IMR-90 (cell line): ENCODE measurements at regions not wholly inside any gene's neighbourhood (a gene's known extent, or its start where the extent isn't known, plus 50 kb on each side); places are given as distances from the start of the nearest gene placed in this dataset.

Experiments used
- ATAC-seq: fragments of 200-7000 bp; cut with Tn5 transposase; 2 replicates; pipeline ENCODE4 v1.9.1; 2020; ENCODE audit warnings: low read depth, mild to moderate bottlenecking, moderate library complexity
- BruUV-seq: library from RNA; stranded (reverse); fragments of 400-500 nt; replicated peaks from 2 replicates; lab custom pipeline; 2021; lab: Mats Ljungman, UMichigan
- CTCF ChIA-PET: fragments of 300-600 bp; formaldehyde crosslinking; extraction: SDS; loops from one replicate; lab custom pipeline; 2021; ENCODE audit warnings: antibody characterized with exemption; lab: Yijun Ruan, JAX
- POLR2A ChIA-PET: fragments of 300-600 bp; sonication (Branson Sonifier 250); formaldehyde crosslinking; loops from one replicate; lab custom pipeline; 2022; ENCODE audit warnings: antibody characterized with exemption; ENCODE audit not compliant: unreplicated experiment; lab: Charles Lee
- DNase-seq: peaks from one replicate; pipeline ENCODE4 v3.0.0; 2013
- H2AFZ ChIP-seq: replicated peaks from 2 replicates; pipeline ENCODE3; 2013; ENCODE audit warnings: low read length, mild to moderate bottlenecking; ENCODE audit not compliant: poor library complexity
- H2AK5ac ChIP-seq: 2 replicates; pipeline ENCODE4 v1.6.1; 2013; ENCODE audit warnings: low read depth, low read length, inconsistent platforms
- H2AK9ac ChIP-seq: replicated peaks from 2 replicates; pipeline ENCODE3; 2013; ENCODE audit warnings: mild to moderate bottlenecking, low read depth, low read length, moderate library complexity; ENCODE audit not compliant: poor library complexity
- H2BK120ac ChIP-seq: 2 replicates; pipeline ENCODE4 v1.6.1; 2013; ENCODE audit warnings: low read depth, low read length, inconsistent platforms
- H2BK15ac ChIP-seq: 3 replicates; pipeline ENCODE4 v1.6.1; 2013; ENCODE audit warnings: low read depth, low read length, inconsistent platforms
- H2BK20ac ChIP-seq: 2 replicates; pipeline ENCODE4 v1.6.1; 2013; ENCODE audit warnings: low read depth, mild to moderate bottlenecking, inconsistent platforms, low read length, moderate library complexity
- H2BK5ac ChIP-seq: 2 replicates; pipeline ENCODE4 v1.6.1; 2013; ENCODE audit warnings: mild to moderate bottlenecking, low read depth, low read length, inconsistent platforms; ENCODE audit not compliant: poor library complexity, severe bottlenecking
- H3K14ac ChIP-seq: replicated peaks from 2 replicates; pipeline ENCODE4 v1.6.1; 2013; ENCODE audit warnings: low read depth, low read length, inconsistent platforms
- H3K18ac ChIP-seq: 2 replicates; pipeline ENCODE4 v1.6.1; 2013; ENCODE audit warnings: low read depth, low read length, control low read depth
- H3K23ac ChIP-seq: 2 replicates; pipeline ENCODE4 v1.6.1; 2013; ENCODE audit warnings: low read depth, low read length, inconsistent platforms
- H3K27ac ChIP-seq: 2 replicates; pipeline ENCODE4 v1.5.1; 2013; ENCODE audit warnings: mild to moderate bottlenecking, control low read depth, low read length; ENCODE audit not compliant: insufficient read depth
- H3K27me3 ChIP-seq: 2 replicates; pipeline ENCODE4 v1.6.1; 2013; ENCODE audit warnings: low read length; ENCODE audit not compliant: control insufficient read depth, insufficient read depth
- H3K36me3 ChIP-seq: 2 replicates; pipeline ENCODE4 v1.6.1; 2013; ENCODE audit warnings: low read length, mixed read lengths; ENCODE audit not compliant: control insufficient read depth, insufficient read depth
- H3K4ac ChIP-seq: 2 replicates; pipeline ENCODE4 v1.6.1; 2013; ENCODE audit warnings: low read depth, low read length, inconsistent platforms
- H3K4me1 ChIP-seq: 2 replicates; pipeline ENCODE4 v1.6.1; 2013; ENCODE audit warnings: low read length, mixed read lengths; ENCODE audit not compliant: control insufficient read depth, insufficient read depth
- H3K4me2 ChIP-seq: 2 replicates; pipeline ENCODE4 v1.6.1; 2013; ENCODE audit warnings: low read depth, mild to moderate bottlenecking, control low read depth, low read length, moderate library complexity
- H3K4me3 ChIP-seq: 2 replicates; pipeline ENCODE4 v1.5.1; 2013; ENCODE audit warnings: low read depth, mild to moderate bottlenecking, control low read depth, low read length, moderate library complexity; ENCODE audit not compliant: insufficient read depth
- H3K56ac ChIP-seq: 2 replicates; pipeline ENCODE4 v1.6.1; 2013; ENCODE audit warnings: low read length, inconsistent platforms; ENCODE audit not compliant: insufficient read depth; ENCODE audit errors: extremely low read depth
- H3K79me1 ChIP-seq, 2 experiments: 2 replicates each; pipeline ENCODE4 v1.6.1; 2013; ENCODE audit warnings: low read length in 2 of 2, inconsistent platforms in 1 of 2, low read depth in 1 of 2
- H3K9ac ChIP-seq: 2 replicates; pipeline ENCODE4 v1.6.1; 2013; ENCODE audit warnings: low read depth, low read length, control low read depth
- H3K9me1 ChIP-seq: 2 replicates; pipeline ENCODE4 v1.6.1; 2013; ENCODE audit warnings: low read length, inconsistent platforms; ENCODE audit not compliant: insufficient read depth
- H3K9me3 ChIP-seq: 2 replicates; pipeline ENCODE4 v1.6.1; 2013; ENCODE audit warnings: low read length; ENCODE audit not compliant: control insufficient read depth, insufficient read depth
- H4K20me1 ChIP-seq: 2 replicates; pipeline ENCODE4 v1.6.1; 2013; ENCODE audit warnings: low read length, inconsistent platforms; ENCODE audit not compliant: insufficient read depth
- H4K5ac ChIP-seq: 2 replicates; pipeline ENCODE4 v1.6.1; 2013; ENCODE audit warnings: mild to moderate bottlenecking, low read depth, low read length, control low read depth
- H4K8ac ChIP-seq, 2 experiments: 2 replicates each; pipeline ENCODE4 v1.6.1; 2013; ENCODE audit warnings: low read depth in 2 of 2, low read length in 2 of 2, control low read depth in 1 of 2, inconsistent platforms in 1 of 2
- H4K91ac ChIP-seq: 2 replicates; pipeline ENCODE4 v1.6.1; 2013; ENCODE audit warnings: low read depth, low read length, inconsistent platforms; ENCODE audit not compliant: insufficient read depth
- BHLHE40 ChIP-seq: fragments of 150-350 bp; IDR thresholded peaks from 2 replicates; pipeline ENCODE4 v1.6.1; 2016; ENCODE audit warnings: mild to moderate bottlenecking, low read depth, low read length
- CEBPB ChIP-seq: IDR thresholded peaks from 2 replicates; pipeline ENCODE4 v1.6.1; 2012; ENCODE audit warnings: low read depth, low read length, improper control_type of control experiment
- CTCF ChIP-seq: conservative IDR thresholded peaks from 2 replicates; pipeline ENCODE4 v1.5.1; 2012; ENCODE audit warnings: mild to moderate bottlenecking, low read depth, low read length, improper control_type of control experiment
- ELK1 ChIP-seq: fragments of 150-350 bp; IDR thresholded peaks from 2 replicates; pipeline ENCODE4 v1.6.1; 2016; ENCODE audit warnings: low read depth, mild to moderate bottlenecking, low read length, moderate library complexity, borderline replicate concordance
- FOS ChIP-seq: fragments of 150-350 bp; IDR thresholded peaks from 2 replicates; pipeline ENCODE4 v1.6.1; 2016; ENCODE audit warnings: low read depth, low read length
- MAFK ChIP-seq: IDR thresholded peaks from 2 replicates; pipeline ENCODE4 v1.6.1; 2012; ENCODE audit warnings: low read depth, low read length, improper control_type of control experiment
- MXI1 ChIP-seq: IDR thresholded peaks from 2 replicates; pipeline ENCODE4 v1.6.1; 2012; ENCODE audit warnings: low read depth, mild to moderate bottlenecking, low read length, moderate library complexity, borderline replicate concordance
- POLR2A ChIP-seq: IDR thresholded peaks from 2 replicates; pipeline ENCODE4 v1.6.1; 2012; ENCODE audit warnings: mild to moderate bottlenecking, low read depth, low read length
- RAD21 ChIP-seq: IDR thresholded peaks from 2 replicates; pipeline ENCODE4 v1.6.1; 2012; ENCODE audit warnings: low read length, improper control_type of control experiment
- RFX5 ChIP-seq: IDR thresholded peaks from 2 replicates; pipeline ENCODE4 v1.8.0; 2012; ENCODE audit warnings: low read depth, mild to moderate bottlenecking, low read length, moderate library complexity
- SMC3 ChIP-seq: fragments of 150-350 bp; IDR thresholded peaks from 2 replicates; pipeline ENCODE4 v1.6.1; 2016; ENCODE audit warnings: low read depth, mild to moderate bottlenecking, antibody characterized with exemption, low read length, moderate library complexity
- USF2 ChIP-seq: fragments of 150-350 bp; IDR thresholded peaks from 2 replicates; pipeline ENCODE4 v1.6.1; 2017; ENCODE audit warnings: mild to moderate bottlenecking, antibody characterized with exemption, low read length, low read depth
- WGBS, 2 experiments: methylation state at CpG; one replicate each; pipeline versions ENCODE4 v1.1.5 to v1.1.7; 2013; ENCODE audit warnings: missing lambda C conversion rate in 2 of 2; ENCODE audit not compliant: insufficient read length in 1 of 2; ENCODE audit errors: extremely low coverage in 2 of 2; 5-methylcytosine and 5-hydroxymethylcytosine counted together
- dilution Hi-C: fragments of 300-500 bp; cut with HindIII; formaldehyde crosslinking; loops from one replicate; pipeline ENCODE4 v1.14.3; 2018; ENCODE audit warnings: low sequenced_read_pairs; ENCODE audit not compliant: unreplicated experiment
- in situ Hi-C: fragments of 300-500 bp; cut with MboI; formaldehyde crosslinking; loops from 3 replicates; pipeline ENCODE4 v1.14.3; 2019; ENCODE audit warnings: low sequenced_read_pairs, inconsistent platforms, mixed read lengths
- intact Hi-C: fragments of 100-400 bp; cut with micrococcal nuclease; formaldehyde crosslinking; loops from 2 replicates; pipeline ENCODE4 v1.10.0; 2022

- Histone ChIP-seq H4K91ac (no peak overlapping the region), H3K9me1 (no peaks in the 10 kb centered on the region), H2AK9ac (no peak overlapping the region), H3K18ac (no peak overlapping the region), H3K4me3 (no peak overlapping the region), H3K79me1 (no peaks in the 10 kb centered on the region), H2BK15ac (no peak overlapping the region), H3K23ac (no peak overlapping the region), H3K9me3 (no peaks in the 10 kb centered on the region), H4K8ac (no peak overlapping the region), H2AK5ac (no peak overlapping the region), H3K36me3 (no peaks in the 10 kb centered on the region), H3K4me1 (no peaks in the 10 kb centered on the region), H4K20me1 (no peaks in the 10 kb centered on the region), H3K27me3 (no peaks in the 10 kb centered on the region), H3K56ac (no peak overlapping the region), H3K4me2 (no peak overlapping the region), H2BK20ac (no peak overlapping the region), H3K9ac (no peak overlapping the region), H4K5ac (no peak overlapping the region), H3K4ac (no peak overlapping the region), H2AFZ (no peak overlapping the region), H3K14ac (no peak overlapping the region), H2BK5ac (no peak overlapping the region), H2BK120ac (no peak overlapping the region), H3K27ac (no peak overlapping the region)
- in situ Hi-C loops, result loop anchor here (10.0 kb wide), 1 partner anchor 63 kb away; the partner anchor contains the start of gene SLC22A15
- CTCF ChIA-PET, result no interaction called here
- TF ChIP-seq MXI1 (no peak), CTCF (no peak), FOS (no peak), POLR2A (no peak), CEBPB (no peak), USF2 (no peak), MAFK (no peak), RFX5 (no peak), RAD21 (no peak), SMC3 (no peak), ELK1 (no peak), BHLHE40 (no peak)
- ATAC-seq, result no peak
- dilution Hi-C loops, result no loop called here
- POLR2A ChIA-PET, result no interaction called here
- intact Hi-C loops, result no loop called here
- DNase-seq, result no peak
- whole genome bisulfite sequencing, 2 experiments, result no CpG with 5 or more reads among the region's 3 CpGs
- BruUV-seq, result no TSS peak
These were observed 64.2 kb upstream of the SLC22A15 start for GRCh38 chr1:115912116-115912515.
